ENCODE measurements at regions not wholly inside any gene's neighbourhood (a gene's known extent, or its start where the extent isn't known, plus 50 kb on each side); places are given as distances from the start of the nearest gene placed in this dataset.
"Not testable (repeated sequence)": the region's sequence is repeated elsewhere in the genome, so short reads cannot be mapped to it uniquely, and the experiment has no call there.

- DNase-seq, result no peak
Measured at GRCh38 chr12:88878295-88878694, 298.0 kb upstream of the KITLG start.

- DNase-seq, result peak; percentile 68
Measured at GRCh38 chr12:88876857-88877256, 296.6 kb upstream of the KITLG start.

GRCh38 chr12:88870000-88870737, 289.9 kb upstream of the KITLG start:
- DNase-seq, result no peak

- DNase-seq, result no peak
Measured at GRCh38 chr12:88868050-88868449, 287.8 kb upstream of the KITLG start.

GRCh38 chr12:88867510-88867909, 287.2 kb upstream of the KITLG start:
- DNase-seq, result no peak

GRCh38 chr12:88866881-88867280, 286.6 kb upstream of the KITLG start:
- DNase-seq, result peak; percentile 63

GRCh38 chr12:88865537-88865936, 285.3 kb upstream of the KITLG start:
- no peak for DNase-seq

GRCh38 chr12:88860851-88861250, 280.6 kb upstream of the KITLG start:
- DNase-seq, result peak; percentile 16

GRCh38 chr12:88856201-88856600, 275.9 kb upstream of the KITLG start:
- no peak for DNase-seq

- DNase-seq, result peak; percentile 47
Measured at GRCh38 chr12:88855301-88855700, 275.0 kb upstream of the KITLG start.

- peak; percentile 88 for DNase-seq
Measured at GRCh38 chr12:88854260-88854659, 274.0 kb upstream of the KITLG start.

- DNase-seq, result not testable (repeated sequence)
Measured at GRCh38 chr12:88847246-88847645, 267.0 kb upstream of the KITLG start.

GRCh38 chr12:88844426-88844825, 264.2 kb upstream of the KITLG start:
- DNase-seq, result no peak

- DNase-seq, result no peak
Measured at GRCh38 chr12:88842314-88842713, 262.0 kb upstream of the KITLG start.

GRCh38 chr12:88839486-88839885, 259.2 kb upstream of the KITLG start:
- DNase-seq, result no peak

GRCh38 chr12:88836156-88836555, 255.9 kb upstream of the KITLG start:
- DNase-seq, result no peak

GRCh38 chr12:88834226-88834625, 254.0 kb upstream of the KITLG start:
- peak; percentile 62 for DNase-seq

GRCh38 chr12:88833641-88834116, 253.4 kb upstream of the KITLG start:
- no peak for DNase-seq

GRCh38 chr12:88828537-88828936, 248.3 kb upstream of the KITLG start:
- DNase-seq, result not testable (repeated sequence)

- DNase-seq, result no peak
Measured at GRCh38 chr12:88820012-88820411, 239.7 kb upstream of the KITLG start.

GRCh38 chr12:88816201-88816600, 235.9 kb upstream of the KITLG start:
- no peak for DNase-seq

- no peak for DNase-seq
Measured at GRCh38 chr12:88814779-88815178, 234.5 kb upstream of the KITLG start.

- DNase-seq, result no peak
Measured at GRCh38 chr12:88812610-88813009, 232.3 kb upstream of the KITLG start.

GRCh38 chr12:88810806-88811205, 230.5 kb upstream of the KITLG start:
- no peak for DNase-seq

- DNase-seq, result not testable (repeated sequence)
Measured at GRCh38 chr12:88809841-88810240, 229.6 kb upstream of the KITLG start.

Measured in fibroblast of skin of back (primary cell).